ENCODE measurements at regions not wholly inside any gene's neighbourhood (a gene's known extent, or its start where the extent isn't known, plus 50 kb on each side); places are given as distances from the start of the nearest gene placed in this dataset.

DNA sequence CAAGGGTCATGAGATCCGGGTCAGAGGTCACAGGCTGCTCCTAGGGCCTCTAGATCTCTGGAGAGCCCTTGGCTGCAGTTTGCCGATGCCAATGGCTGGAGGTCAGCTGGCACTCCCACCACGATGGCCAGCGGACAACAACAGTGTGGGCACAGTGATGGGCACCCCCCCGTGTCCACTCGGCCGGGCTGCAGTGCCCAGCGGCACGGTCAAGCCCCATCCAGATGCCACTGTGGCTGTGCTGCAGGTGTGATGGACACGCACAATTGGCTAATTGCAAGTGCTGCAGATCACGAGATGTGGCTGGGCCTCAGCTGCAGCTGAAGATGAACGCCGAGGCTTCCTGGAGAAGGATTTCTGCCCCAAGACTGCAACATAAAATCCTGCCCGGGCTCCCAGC is 80.7 kb downstream of the PDGFA start:
- in situ Hi-C loops (cut with MboI; ENCODE audit: low pct_unique_long_range_greater_than_20kb, low sequenced_read_pairs, unreplicated experiment), result no loop called here
- TF ChIP-seq, protein P1, sequence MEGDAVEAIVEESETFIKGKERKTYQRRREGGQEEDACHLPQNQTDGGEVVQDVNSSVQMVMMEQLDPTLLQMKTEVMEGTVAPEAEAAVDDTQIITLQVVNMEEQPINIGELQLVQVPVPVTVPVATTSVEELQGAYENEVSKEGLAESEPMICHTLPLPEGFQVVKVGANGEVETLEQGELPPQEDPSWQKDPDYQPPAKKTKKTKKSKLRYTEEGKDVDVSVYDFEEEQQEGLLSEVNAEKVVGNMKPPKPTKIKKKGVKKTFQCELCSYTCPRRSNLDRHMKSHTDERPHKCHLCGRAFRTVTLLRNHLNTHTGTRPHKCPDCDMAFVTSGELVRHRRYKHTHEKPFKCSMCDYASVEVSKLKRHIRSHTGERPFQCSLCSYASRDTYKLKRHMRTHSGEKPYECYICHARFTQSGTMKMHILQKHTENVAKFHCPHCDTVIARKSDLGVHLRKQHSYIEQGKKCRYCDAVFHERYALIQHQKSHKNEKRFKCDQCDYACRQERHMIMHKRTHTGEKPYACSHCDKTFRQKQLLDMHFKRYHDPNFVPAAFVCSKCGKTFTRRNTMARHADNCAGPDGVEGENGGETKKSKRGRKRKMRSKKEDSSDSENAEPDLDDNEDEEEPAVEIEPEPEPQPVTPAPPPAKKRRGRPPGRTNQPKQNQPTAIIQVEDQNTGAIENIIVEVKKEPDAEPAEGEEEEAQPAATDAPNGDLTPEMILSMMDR (IDR thresholded peaks at IDR 0.05; ENCODE audit: extremely low read depth, insufficient read depth, missing control alignments), result no peak
- no peak for DNase-seq (ENCODE audit: low spot score)

DNA sequence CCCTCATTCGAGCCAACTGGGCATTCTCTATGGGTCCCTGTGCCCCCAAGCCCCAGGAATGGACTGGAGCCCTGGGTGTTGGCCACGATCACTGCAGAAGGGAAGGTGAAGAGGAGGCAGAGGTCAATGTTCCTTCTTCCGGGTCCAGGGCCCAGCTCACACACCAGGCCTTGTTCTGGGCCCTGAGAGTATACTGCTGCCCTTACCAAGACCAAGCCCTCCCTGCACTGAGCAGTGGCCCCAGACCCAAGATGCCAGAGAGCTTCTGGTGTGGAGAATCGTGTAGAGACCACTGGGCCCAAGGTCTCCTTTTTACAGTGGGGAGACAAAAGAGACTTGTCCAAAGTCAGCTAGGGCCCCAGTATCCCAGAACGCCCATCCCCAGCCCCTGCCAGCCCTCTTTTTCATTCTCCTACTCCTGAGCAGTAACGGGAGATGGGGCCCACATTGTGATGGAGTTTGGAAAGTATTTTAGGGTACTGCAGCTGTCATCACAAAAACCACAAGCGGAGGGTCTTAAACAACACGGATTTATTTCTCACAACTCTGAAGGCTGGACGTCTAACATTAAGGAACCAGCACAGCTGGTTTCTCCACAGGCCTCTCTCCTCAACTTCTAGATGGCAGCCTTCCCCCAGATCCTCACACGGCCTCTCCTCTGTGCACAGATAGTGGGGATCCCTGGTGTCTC is 79.4 kb downstream of the PDGFA start:
- DNase-seq (ENCODE audit: low spot score), result no peak
- in situ Hi-C loops (cut with MboI; ENCODE audit: low pct_unique_long_range_greater_than_20kb, low sequenced_read_pairs, unreplicated experiment), result no loop called here
- TF ChIP-seq, protein P1 (IDR thresholded peaks at IDR 0.05; ENCODE audit: extremely low read depth, insufficient read depth, missing control alignments), result no peak

GRCh38 chr7:441684-442421 is 77.8 kb downstream of the PDGFA start:
- in situ Hi-C loops (cut with MboI; ENCODE audit: low pct_unique_long_range_greater_than_20kb, low sequenced_read_pairs, unreplicated experiment), result no loop called here
- DNase-seq (ENCODE audit: low spot score), result no peak
- TF ChIP-seq, protein P1 (IDR thresholded peaks at IDR 0.05; ENCODE audit: extremely low read depth, insufficient read depth, missing control alignments), result no peak

- no peak for DNase-seq (ENCODE audit: low spot score)
- TF ChIP-seq, protein P1 (IDR thresholded peaks at IDR 0.05; ENCODE audit: extremely low read depth, insufficient read depth, missing control alignments), result no peak
- in situ Hi-C loops (cut with MboI; ENCODE audit: low pct_unique_long_range_greater_than_20kb, low sequenced_read_pairs, unreplicated experiment), result no loop called here
These were observed 77.2 kb downstream of the PDGFA start for GRCh38 chr7:442457-442856.

- TF ChIP-seq, protein P1 (IDR thresholded peaks at IDR 0.05; ENCODE audit: extremely low read depth, insufficient read depth, missing control alignments), result no peak
- in situ Hi-C loops (cut with MboI; ENCODE audit: low pct_unique_long_range_greater_than_20kb, low sequenced_read_pairs, unreplicated experiment), result no loop called here
- no peak for DNase-seq (ENCODE audit: low spot score)
These were observed 76.3 kb downstream of the PDGFA start for GRCh38 chr7:443279-443833.

DNA sequence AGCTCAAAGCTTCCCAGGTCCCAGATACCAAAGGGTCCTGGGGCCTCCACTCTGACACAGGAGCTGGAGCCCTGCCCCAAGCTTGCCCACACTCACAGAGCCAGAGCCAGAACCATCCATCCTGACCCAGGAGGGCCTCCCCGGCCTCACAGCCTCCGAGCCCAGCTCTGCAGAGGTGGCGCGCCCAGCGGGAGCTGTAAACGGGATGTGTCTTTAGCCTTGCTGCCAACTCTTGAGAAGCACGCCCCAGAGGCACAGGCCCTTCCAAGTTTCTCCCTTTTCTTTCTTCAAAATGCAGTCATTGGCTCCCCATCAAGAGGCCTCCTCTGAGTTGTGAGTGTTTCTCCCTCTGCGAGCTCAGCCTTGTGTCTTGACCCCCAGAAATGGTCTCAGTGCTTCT is 75.0 kb downstream of the PDGFA start:
- DNase-seq (ENCODE audit: low spot score), result no peak
- in situ Hi-C loops (cut with MboI; ENCODE audit: low pct_unique_long_range_greater_than_20kb, low sequenced_read_pairs, unreplicated experiment), result no loop called here
- TF ChIP-seq, protein P1 (IDR thresholded peaks at IDR 0.05; ENCODE audit: extremely low read depth, insufficient read depth, missing control alignments), result no peak
